Fibroblast of lung (primary cell): ENCODE measurements at regions not wholly inside any gene's neighbourhood (a gene's known extent, or its start where the extent isn't known, plus 50 kb on each side); places are given as distances from the start of the nearest gene placed in this dataset.
A peak's percentile ranks its signal among the peaks of the same experiment; 100 is the strongest.

Source experiments
- DNase-seq, 2 donors: peaks; one replicate each; pipeline versions ENCODE4 v3.0.0 to v3.0.0-alpha.2; 2010; ENCODE audit warnings: low read depth in 2 of 2
- H2AFZ ChIP-seq: 2 replicates; pipeline ENCODE4 v1.5.1; 2012; ENCODE audit warnings: low read length, control low read depth, inconsistent platforms
- H3K27ac ChIP-seq: 2 replicates; pipeline ENCODE4 v1.5.1; 2011; ENCODE audit warnings: low read length, control low read depth; ENCODE audit not compliant: insufficient read depth
- H3K27me3 ChIP-seq: 2 replicates; pipeline ENCODE4 v1.5.1; 2011; ENCODE audit warnings: mild to moderate bottlenecking, low read length; ENCODE audit not compliant: control insufficient read depth, insufficient read depth
- H3K36me3 ChIP-seq: 2 replicates; pipeline ENCODE4 v1.5.1; 2011; ENCODE audit warnings: low read length; ENCODE audit not compliant: control insufficient read depth, insufficient read depth
- H3K4me1 ChIP-seq: 2 replicates; pipeline ENCODE4 v1.5.1; 2011; ENCODE audit warnings: low read length; ENCODE audit not compliant: control insufficient read depth, insufficient read depth; ENCODE audit errors: extremely low read depth
- H3K4me2 ChIP-seq: 2 replicates; pipeline ENCODE4 v1.5.1; 2011; ENCODE audit warnings: low read length, control low read depth; ENCODE audit not compliant: insufficient read depth; ENCODE audit errors: extremely low read depth
- H3K4me3 ChIP-seq, 4 experiments: fragments of 200-600 bp in 1 of 4; sonication (generic) in 1 of 4; replicated peaks in 1 of 4; 2 replicates each; pipeline ENCODE4 v1.5.1; 2011 to 2016; ENCODE audit warnings: low read length in 4 of 4, low read depth in 3 of 4, mild to moderate bottlenecking in 3 of 4, control low read depth in 2 of 4, inconsistent platforms in 1 of 4, mixed read lengths in 1 of 4; ENCODE audit not compliant: insufficient read depth in 1 of 4; ENCODE audit errors: control extremely low read depth in 1 of 4
- H3K79me2 ChIP-seq: 2 replicates; pipeline ENCODE4 v1.5.1; 2012; ENCODE audit warnings: mild to moderate bottlenecking, low read length, inconsistent platforms; ENCODE audit not compliant: control insufficient read depth, insufficient read depth
- H3K9ac ChIP-seq: 2 replicates; pipeline ENCODE4 v1.5.1; 2011; ENCODE audit warnings: mild to moderate bottlenecking, low read length, control low read depth; ENCODE audit not compliant: insufficient read depth
- H3K9me3 ChIP-seq: 2 replicates; pipeline ENCODE4 v1.5.1; 2012; ENCODE audit warnings: low read depth, low read length; ENCODE audit not compliant: control insufficient read depth, insufficient read depth
- H4K20me1 ChIP-seq: 2 replicates; pipeline ENCODE4 v1.5.1; 2011; ENCODE audit warnings: low read length; ENCODE audit not compliant: control insufficient read depth, insufficient read depth; ENCODE audit errors: extremely low read depth
- EZH2 ChIP-seq: IDR thresholded peaks from 2 replicates; pipeline ENCODE4 v1.5.1; 2012; ENCODE audit warnings: low read length, control low read depth, mild to moderate bottlenecking; ENCODE audit errors: missing control alignments
- TF ChIP-seq, protein P1 (sequence below), 2 donors: IDR thresholded peaks in 1 of 2; conservative IDR thresholded peaks in 1 of 2; 1 replicate in 1 of 2; 2 replicates in 1 of 2; pipeline ENCODE4 v1.5.1; 2011 to 2012; ENCODE audit warnings: low read length in 2 of 2, control low read depth in 1 of 2, inconsistent platforms in 1 of 2, low read depth in 1 of 2, mild to moderate bottlenecking in 1 of 2

DNA sequence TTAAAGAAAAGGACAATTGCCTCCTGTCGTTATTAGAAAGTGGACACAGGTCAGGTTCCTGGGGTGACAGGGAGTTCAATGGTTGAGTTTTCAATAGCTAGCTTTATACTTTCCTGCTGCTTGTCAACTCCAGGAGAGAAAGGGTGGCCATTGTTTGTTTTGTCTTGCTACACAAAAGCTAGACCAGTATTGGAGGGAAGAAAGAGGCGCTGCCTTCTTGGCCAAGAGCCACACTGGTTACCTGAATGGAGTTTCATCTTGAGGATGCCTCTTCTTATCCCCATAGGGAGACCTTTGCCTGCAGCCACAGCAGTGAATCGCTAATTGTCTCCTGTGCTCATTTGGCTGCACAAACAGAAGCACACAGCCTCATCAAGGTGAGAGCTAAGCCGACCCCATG, 279.4 kb upstream of the GRIA1 start:
- Histone ChIP-seq H3K4me2 (no peak overlapping the region), H3K27ac (no peak overlapping the region), H3K36me3 (no peaks in the 10 kb centered on the region), H3K4me3 (no peak overlapping the region), H3K9ac (no peak overlapping the region), H3K9me3 (no peaks in the 10 kb centered on the region), H3K4me1 (no peaks in the 10 kb centered on the region), H2AFZ (no peak overlapping the region), H3K79me2 (no peaks in the 10 kb centered on the region), H3K27me3 (no peaks in the 10 kb centered on the region), H4K20me1 (no peaks in the 10 kb centered on the region)
- no peak for TF ChIP-seq EZH2
- TF ChIP-seq, protein P1, sequence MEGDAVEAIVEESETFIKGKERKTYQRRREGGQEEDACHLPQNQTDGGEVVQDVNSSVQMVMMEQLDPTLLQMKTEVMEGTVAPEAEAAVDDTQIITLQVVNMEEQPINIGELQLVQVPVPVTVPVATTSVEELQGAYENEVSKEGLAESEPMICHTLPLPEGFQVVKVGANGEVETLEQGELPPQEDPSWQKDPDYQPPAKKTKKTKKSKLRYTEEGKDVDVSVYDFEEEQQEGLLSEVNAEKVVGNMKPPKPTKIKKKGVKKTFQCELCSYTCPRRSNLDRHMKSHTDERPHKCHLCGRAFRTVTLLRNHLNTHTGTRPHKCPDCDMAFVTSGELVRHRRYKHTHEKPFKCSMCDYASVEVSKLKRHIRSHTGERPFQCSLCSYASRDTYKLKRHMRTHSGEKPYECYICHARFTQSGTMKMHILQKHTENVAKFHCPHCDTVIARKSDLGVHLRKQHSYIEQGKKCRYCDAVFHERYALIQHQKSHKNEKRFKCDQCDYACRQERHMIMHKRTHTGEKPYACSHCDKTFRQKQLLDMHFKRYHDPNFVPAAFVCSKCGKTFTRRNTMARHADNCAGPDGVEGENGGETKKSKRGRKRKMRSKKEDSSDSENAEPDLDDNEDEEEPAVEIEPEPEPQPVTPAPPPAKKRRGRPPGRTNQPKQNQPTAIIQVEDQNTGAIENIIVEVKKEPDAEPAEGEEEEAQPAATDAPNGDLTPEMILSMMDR (conservative IDR thresholded peaks at IDR 0.05 in 1 of 2, IDR thresholded peaks at IDR 0.05 in 1 of 2; ENCODE audit: low read depth in 1 of 2, low read length in 2 of 2), result no peak
- no peak for DNase-seq

DNA sequence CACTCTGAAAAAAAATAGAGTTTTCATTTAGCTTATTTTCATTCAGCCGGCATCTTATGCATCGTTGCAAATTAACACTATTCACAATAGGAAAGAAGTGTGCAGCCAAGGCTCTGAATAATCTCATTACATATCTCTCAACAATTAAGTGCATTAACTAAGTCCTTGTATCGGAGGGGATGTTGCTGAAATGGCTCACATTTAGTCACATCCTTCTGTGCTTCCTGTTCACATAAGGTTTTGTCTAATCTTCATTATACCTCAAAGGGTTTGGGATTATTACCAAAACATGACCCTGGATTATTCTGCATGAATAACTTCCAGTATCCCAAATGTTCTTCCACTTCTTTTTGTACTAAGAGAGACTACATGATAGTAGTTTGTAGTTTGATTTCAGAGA, 278.0 kb upstream of the GRIA1 start:
- H3K36me3 ChIP-seq, result no peaks in the 10 kb centered on the region
- H3K4me2 ChIP-seq, result no peak overlapping the region
- no peak overlapping the region for H3K27ac ChIP-seq
- H3K4me1 ChIP-seq, result no peaks in the 10 kb centered on the region
- no peaks in the 10 kb centered on the region for H3K79me2 ChIP-seq
- peak in 1 of 2 donors; percentile 1 for DNase-seq
- H3K9me3 ChIP-seq, result no peaks in the 10 kb centered on the region
- H2AFZ ChIP-seq, result no peak overlapping the region
- H3K4me3 ChIP-seq, result no peak overlapping the region
- no peaks in the 10 kb centered on the region for H3K27me3 ChIP-seq
- TF ChIP-seq EZH2, result no peak
- TF ChIP-seq, protein P1 (conservative IDR thresholded peaks at IDR 0.05 in 1 of 2, IDR thresholded peaks at IDR 0.05 in 1 of 2; ENCODE audit: low read depth in 1 of 2, low read length in 2 of 2), result no peak
- H3K9ac ChIP-seq, result no peak overlapping the region
- H4K20me1 ChIP-seq, result no peaks in the 10 kb centered on the region

DNA sequence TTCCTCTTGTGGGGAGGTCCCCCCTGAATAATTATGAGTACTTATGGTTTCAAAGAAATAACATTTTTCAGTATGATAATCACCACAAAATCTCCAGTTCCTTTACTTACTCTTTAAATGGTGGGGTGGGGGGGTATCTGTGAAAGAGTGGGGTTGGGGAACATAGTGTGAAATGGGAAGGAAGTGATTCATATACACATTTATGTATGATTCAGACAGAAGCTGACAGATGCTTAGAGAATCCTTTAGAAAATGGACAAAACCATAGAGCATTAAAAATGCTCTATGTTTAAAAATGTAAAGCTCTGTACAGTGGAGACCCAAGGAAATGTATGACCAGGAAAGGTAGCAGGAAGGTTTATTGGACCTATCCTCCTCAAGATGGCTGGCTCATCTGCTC, 267.5 kb upstream of the GRIA1 start:
- H4K20me1 ChIP-seq, result no peaks in the 10 kb centered on the region
- H3K36me3 ChIP-seq, result no peaks in the 10 kb centered on the region
- H3K9ac ChIP-seq, result no peak overlapping the region
- no peak overlapping the region for H3K27ac ChIP-seq
- no peaks in the 10 kb centered on the region for H3K9me3 ChIP-seq
- H2AFZ ChIP-seq, result no peak overlapping the region
- no peaks in the 10 kb centered on the region for H3K79me2 ChIP-seq
- H3K27me3 ChIP-seq, result no peaks in the 10 kb centered on the region
- DNase-seq, result peak; percentile 27 to 70
- H3K4me2 ChIP-seq, result no peak overlapping the region
- TF ChIP-seq, protein P1 (conservative IDR thresholded peaks at IDR 0.05 in 1 of 2, IDR thresholded peaks at IDR 0.05 in 1 of 2; ENCODE audit: low read depth in 1 of 2, low read length in 2 of 2), result no peak
- TF ChIP-seq EZH2, result no peak
- peaks cover 5% of the 10 kb centered on the region for H3K4me1 ChIP-seq
- no peak overlapping the region for H3K4me3 ChIP-seq
